ENCODE measurements at regions not wholly inside any gene's neighbourhood (a gene's known extent, or its start where the extent isn't known, plus 50 kb on each side); places are given as distances from the start of the nearest gene placed in this dataset.

DNA sequence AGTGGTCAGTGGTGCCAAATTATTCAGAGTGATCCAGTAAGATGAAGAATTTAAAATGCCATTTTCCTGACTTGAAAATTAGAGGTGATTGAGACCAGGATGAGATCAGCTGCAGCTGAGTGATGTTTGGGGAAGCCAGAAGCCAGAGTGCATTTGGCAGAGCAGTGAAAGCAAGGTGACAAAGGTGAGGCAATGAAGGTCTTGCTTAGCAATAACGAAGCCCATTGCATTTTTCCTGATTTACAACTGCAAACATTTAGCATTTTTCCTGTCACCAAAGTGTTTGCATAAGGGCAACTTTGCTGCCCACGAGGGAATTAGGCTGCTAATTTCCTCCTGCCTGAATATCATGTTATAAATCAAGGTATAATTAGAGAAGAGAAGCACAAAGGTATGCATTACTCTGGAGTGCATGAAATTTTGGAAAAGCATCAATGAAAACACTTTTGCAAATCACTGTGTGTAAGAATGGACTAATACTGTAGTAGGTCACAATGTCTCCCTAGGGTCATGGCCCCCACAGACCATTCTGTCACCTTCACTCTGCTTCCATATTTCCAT is 188.2 kb upstream of the LYPLAL1 start:
- no peaks in the 10 kb centered on the region for H3K4me1 Mint-ChIP-seq (ENCODE audit: low read depth)
- no peak for DNase-seq
- no peak for TF ChIP-seq CTCF (IDR thresholded peaks at IDR 0.05)
- H3K9me3 Mint-ChIP-seq: peaks cover 1% of the 10 kb centered on the region
- ChIA-PET CTCF (no interaction called here), POLR2A (no interaction called here)
- no peaks in the 10 kb centered on the region for H3K36me3 Mint-ChIP-seq (ENCODE audit: low read depth)
- H3K4me3 Mint-ChIP-seq: no peak overlapping the region
- H3K27me3 Mint-ChIP-seq: no peaks in the 10 kb centered on the region
- no peak overlapping the region for H3K27ac Mint-ChIP-seq
- ATAC-seq: no peak
- intact Hi-C loops (cut with micrococcal nuclease): no loop called here

- H3K27me3 Mint-ChIP-seq: no peaks in the 10 kb centered on the region
- POLR2A ChIA-PET: no interaction called here
- no peak for ATAC-seq
- no peaks in the 10 kb centered on the region for H3K36me3 Mint-ChIP-seq (ENCODE audit: low read depth)
- H3K27ac Mint-ChIP-seq: no peak overlapping the region
- no peaks in the 10 kb centered on the region for H3K4me1 Mint-ChIP-seq (ENCODE audit: low read depth)
- TF ChIP-seq CTCF (IDR thresholded peaks at IDR 0.05): no peak
- DNase-seq: no peak
- intact Hi-C loops (cut with micrococcal nuclease): no loop called here
- peaks cover 1% of the 10 kb centered on the region for H3K9me3 Mint-ChIP-seq
- CTCF ChIA-PET: no interaction called here
- H3K4me3 Mint-ChIP-seq: no peak overlapping the region
Measured at GRCh38 chr1:218986816-218987215, 186.9 kb upstream of the LYPLAL1 start.

DNA sequence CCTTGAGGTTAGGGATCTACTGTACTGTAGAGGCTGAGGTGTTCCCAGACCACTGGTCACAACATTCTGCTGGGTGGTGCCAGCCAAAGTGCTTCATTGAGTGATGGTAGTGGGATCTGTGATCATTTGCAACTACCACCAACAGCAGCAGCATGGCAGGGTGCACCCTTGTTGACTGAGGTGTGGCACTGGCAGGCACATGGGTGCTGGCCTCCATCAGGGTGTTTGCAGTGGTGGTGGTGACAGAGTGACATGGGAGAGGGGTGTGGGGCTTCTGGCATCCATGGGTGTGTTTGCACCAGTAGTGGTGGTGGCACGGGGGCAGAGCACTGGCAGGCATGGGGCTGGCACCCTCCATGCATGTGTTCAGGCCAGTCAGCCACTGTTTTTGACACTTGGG is 183.7 kb upstream of the LYPLAL1 start:
- intact Hi-C loops (cut with micrococcal nuclease): no loop called here
- ATAC-seq (no peak), DNase-seq (no peak)
- Mint-ChIP-seq H3K36me3 (ENCODE audit: low read depth) (no peaks in the 10 kb centered on the region), H3K27me3 (no peaks in the 10 kb centered on the region), H3K4me1 (ENCODE audit: low read depth) (no peaks in the 10 kb centered on the region), H3K9me3 (peaks cover 1% of the 10 kb centered on the region), H3K4me3 (no peak overlapping the region), H3K27ac (no peak overlapping the region)
- ChIA-PET CTCF (no interaction called here), POLR2A (no interaction called here)
- no peak for TF ChIP-seq CTCF (IDR thresholded peaks at IDR 0.05)

DNA sequence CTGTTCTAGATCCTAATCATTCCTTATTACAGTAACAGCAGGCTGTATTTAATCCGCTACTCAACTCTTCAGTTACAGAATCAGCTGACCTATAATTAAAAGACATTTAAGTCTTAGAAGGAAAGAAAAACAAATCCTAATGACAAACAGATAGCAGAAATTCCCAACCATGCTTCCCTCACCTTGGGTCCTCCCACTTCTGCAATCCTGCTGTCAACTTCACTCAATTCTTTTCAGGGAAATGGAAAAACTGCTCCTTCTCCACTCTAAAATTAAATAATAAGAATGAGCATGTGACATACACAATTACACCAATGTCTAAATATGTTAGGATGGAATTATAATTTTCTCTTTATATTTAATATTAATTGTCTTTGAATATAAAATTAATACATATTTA is 182.6 kb upstream of the LYPLAL1 start:
- ATAC-seq (no peak), DNase-seq (no peak)
- ChIA-PET POLR2A (no interaction called here), CTCF (no interaction called here)
- Mint-ChIP-seq H3K4me1 (ENCODE audit: low read depth) (no peaks in the 10 kb centered on the region), H3K4me3 (no peak overlapping the region), H3K27ac (no peak overlapping the region), H3K9me3 (no peaks in the 10 kb centered on the region), H3K27me3 (no peaks in the 10 kb centered on the region), H3K36me3 (ENCODE audit: low read depth) (no peaks in the 10 kb centered on the region)
- no peak for TF ChIP-seq CTCF (IDR thresholded peaks at IDR 0.05)
- intact Hi-C loops (cut with micrococcal nuclease): no loop called here

DNA sequence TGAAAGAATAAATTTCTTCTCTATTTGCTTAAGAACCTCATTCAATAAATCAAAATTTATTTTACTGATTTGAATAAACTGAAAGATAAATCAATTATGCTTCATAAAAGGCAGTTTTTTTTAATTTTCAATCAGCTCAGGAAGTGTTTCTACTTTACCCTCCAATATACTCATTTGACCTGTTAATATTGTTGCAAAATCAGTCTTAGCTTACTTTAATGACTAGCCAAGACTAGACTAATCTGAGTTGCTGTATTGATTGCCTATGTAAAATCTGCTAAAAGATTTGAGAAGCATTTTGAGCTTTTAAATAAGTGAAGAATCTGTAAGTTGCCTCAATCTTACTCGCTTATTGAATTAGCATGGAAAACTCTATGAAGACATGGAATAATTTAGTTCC is 179.1 kb upstream of the LYPLAL1 start:
- Mint-ChIP-seq H3K27ac (no peak overlapping the region), H3K4me3 (no peak overlapping the region), H3K9me3 (no peaks in the 10 kb centered on the region), H3K36me3 (ENCODE audit: low read depth) (no peaks in the 10 kb centered on the region), H3K4me1 (ENCODE audit: low read depth) (no peaks in the 10 kb centered on the region), H3K27me3 (no peaks in the 10 kb centered on the region)
- intact Hi-C loops (cut with micrococcal nuclease): no loop called here
- no peak for DNase-seq
- ChIA-PET CTCF (interaction anchor here (1.4 kb wide), 1 partner anchor 11 kb away, joined by 4 read pairs; no protein-coding TSS in a partner anchor), POLR2A (no interaction called here)
- no peak for ATAC-seq
- no peak for TF ChIP-seq CTCF (IDR thresholded peaks at IDR 0.05)

Measured in activated CD8-positive, alpha-beta T cell treated with anti-CD3 and anti-CD28 coated beads for 36 hours (primary cell).